Skeletal muscle satellite cell (primary cell): ENCODE measurements at regions not wholly inside any gene's neighbourhood (a gene's known extent, or its start where the extent isn't known, plus 50 kb on each side); places are given as distances from the start of the nearest gene placed in this dataset.

Experiments
- H3K27me3 ChIP-seq: 2 replicates; pipeline ENCODE4 v1.7.0; 2013; ENCODE audit warnings: low read length; ENCODE audit not compliant: control insufficient read depth, insufficient read depth
- H3K36me3 ChIP-seq: 2 replicates; pipeline ENCODE4 v1.7.0; 2013; ENCODE audit warnings: mild to moderate bottlenecking, control low read depth, low read length; ENCODE audit not compliant: insufficient read depth
- H3K4me1 ChIP-seq: 2 replicates; pipeline ENCODE4 v1.7.0; 2013; ENCODE audit warnings: low read length; ENCODE audit not compliant: control insufficient read depth, insufficient read depth
- H3K4me2 ChIP-seq: 2 replicates; pipeline ENCODE4 v1.7.0; 2013; ENCODE audit warnings: mild to moderate bottlenecking, low read length
- H3K4me3 ChIP-seq: 2 replicates; pipeline ENCODE4 v1.7.0; 2013; ENCODE audit warnings: low read length
- H3K9ac ChIP-seq: 2 replicates; pipeline ENCODE4 v1.7.0; 2013; ENCODE audit warnings: mild to moderate bottlenecking, low read depth, low read length, moderate library complexity
- H3K9me3 ChIP-seq: replicated peaks from 2 replicates; pipeline ENCODE4 v1.7.0; 2013; ENCODE audit warnings: mild to moderate bottlenecking, control low read depth, low read length

DNA sequence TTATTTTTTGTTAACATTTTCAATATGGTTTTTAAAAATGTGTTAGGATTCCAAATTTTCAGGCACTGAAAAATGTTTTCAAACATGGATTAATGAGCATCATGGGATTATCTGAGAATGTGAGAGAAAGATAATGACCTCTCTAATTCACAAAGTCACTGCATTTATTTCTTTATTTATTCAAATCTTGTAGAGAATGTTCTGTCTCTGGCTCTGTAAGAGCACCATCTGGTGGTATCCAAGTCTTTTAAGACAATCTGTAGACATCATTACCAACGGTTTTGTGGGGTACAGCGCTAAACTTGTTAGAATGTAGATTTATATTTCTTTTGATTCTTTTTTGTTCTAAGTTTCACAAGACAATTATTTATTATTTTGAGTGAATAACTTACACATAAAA is 956.0 kb upstream of the NOVA1 start:
- Histone ChIP-seq H3K4me2 (no peak overlapping the region), H3K9me3 (no peaks in the 10 kb centered on the region), H3K4me3 (no peak overlapping the region), H3K36me3 (no peaks in the 10 kb centered on the region), H3K4me1 (no peaks in the 10 kb centered on the region), H3K27me3 (no peaks in the 10 kb centered on the region), H3K9ac (no peak overlapping the region)

- H3K9me3 ChIP-seq, result no peaks in the 10 kb centered on the region
- H3K4me3 ChIP-seq, result no peak overlapping the region
- no peaks in the 10 kb centered on the region for H3K27me3 ChIP-seq
- no peaks in the 10 kb centered on the region for H3K36me3 ChIP-seq
- H3K4me1 ChIP-seq, result no peaks in the 10 kb centered on the region
- no peak overlapping the region for H3K4me2 ChIP-seq
- no peak overlapping the region for H3K9ac ChIP-seq
Measured at GRCh38 chr14:27557445-27557844, 959.6 kb upstream of the NOVA1 start.

- Histone ChIP-seq H3K4me1 (no peaks in the 10 kb centered on the region), H3K27me3 (no peaks in the 10 kb centered on the region), H3K9me3 (no peaks in the 10 kb centered on the region), H3K9ac (no peak overlapping the region), H3K4me3 (no peak overlapping the region), H3K4me2 (no peak overlapping the region), H3K36me3 (no peaks in the 10 kb centered on the region)
Measured at GRCh38 chr14:27559848-27560247, 962.0 kb upstream of the NOVA1 start.

DNA sequence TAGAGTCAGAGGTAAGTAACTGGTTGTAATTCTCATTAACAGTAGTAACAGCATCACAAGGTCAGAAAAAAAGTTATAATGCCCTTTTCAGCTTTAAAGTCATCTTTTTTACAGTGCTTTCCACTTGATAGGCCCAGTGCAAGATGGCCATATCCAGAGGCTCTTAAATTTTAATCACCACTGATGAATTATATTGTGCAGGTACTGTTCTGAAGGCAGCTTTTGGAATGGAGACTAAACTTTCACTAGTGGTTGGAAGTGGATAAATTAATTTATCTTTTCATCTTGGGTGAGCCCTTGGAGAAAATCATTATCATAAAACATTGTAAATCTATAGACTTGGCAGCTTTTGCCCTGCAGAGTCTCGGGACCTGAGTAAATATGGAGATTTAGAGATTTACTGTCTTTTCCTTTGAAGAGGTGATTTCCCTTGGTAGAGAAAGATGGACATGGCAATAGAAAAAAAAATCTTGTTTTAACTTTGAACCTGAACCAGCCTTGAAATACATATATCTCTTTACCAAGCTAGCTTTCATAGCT is 969.1 kb upstream of the NOVA1 start:
- Histone ChIP-seq H3K4me3 (no peak overlapping the region), H3K36me3 (no peaks in the 10 kb centered on the region), H3K9me3 (peaks cover 4% of the 10 kb centered on the region), H3K9ac (no peak overlapping the region), H3K27me3 (no peaks in the 10 kb centered on the region), H3K4me1 (no peaks in the 10 kb centered on the region), H3K4me2 (no peak overlapping the region)

GRCh38 chr14:27573018-27573417 is 975.2 kb upstream of the NOVA1 start:
- H3K4me1 ChIP-seq, result no peaks in the 10 kb centered on the region
- H3K4me2 ChIP-seq, result no peak overlapping the region
- H3K9me3 ChIP-seq, result peaks cover 12% of the 10 kb centered on the region
- H3K4me3 ChIP-seq, result no peak overlapping the region
- no peaks in the 10 kb centered on the region for H3K36me3 ChIP-seq
- no peaks in the 10 kb centered on the region for H3K27me3 ChIP-seq
- H3K9ac ChIP-seq, result no peak overlapping the region

DNA sequence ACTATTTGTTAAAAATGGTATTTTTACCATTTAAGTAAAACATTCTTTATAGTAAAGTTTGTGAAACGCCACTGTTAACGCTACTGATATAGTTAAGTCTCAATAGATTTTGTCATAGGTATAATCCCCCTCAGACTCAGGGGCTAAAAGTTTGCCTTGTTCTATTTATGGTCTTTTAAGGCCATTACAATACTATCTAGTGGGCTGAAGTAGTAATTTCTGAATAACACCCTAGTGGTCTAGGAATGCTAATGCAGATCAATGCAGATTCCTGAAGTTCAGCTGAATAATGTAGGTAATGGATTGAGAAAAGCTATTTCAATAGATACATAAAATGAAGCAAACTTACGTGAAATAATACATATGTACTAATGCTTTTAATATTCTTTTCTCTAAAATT is 989.3 kb upstream of the NOVA1 start:
- Histone ChIP-seq H3K4me1 (no peaks in the 10 kb centered on the region), H3K27me3 (no peaks in the 10 kb centered on the region), H3K36me3 (no peaks in the 10 kb centered on the region), H3K9me3 (peaks cover 4% of the 10 kb centered on the region), H3K4me3 (no peak overlapping the region), H3K4me2 (no peak overlapping the region), H3K9ac (no peak overlapping the region)

- H3K4me3 ChIP-seq, result no peak overlapping the region
- no peak overlapping the region for H3K9ac ChIP-seq
- H3K4me1 ChIP-seq, result no peaks in the 10 kb centered on the region
- no peaks in the 10 kb centered on the region for H3K27me3 ChIP-seq
- no peaks in the 10 kb centered on the region for H3K36me3 ChIP-seq
- H3K4me2 ChIP-seq, result no peak overlapping the region
- H3K9me3 ChIP-seq, result no peaks in the 10 kb centered on the region
Measured at GRCh38 chr14:27605282-27605681, 1007.4 kb upstream of the NOVA1 start.

DNA sequence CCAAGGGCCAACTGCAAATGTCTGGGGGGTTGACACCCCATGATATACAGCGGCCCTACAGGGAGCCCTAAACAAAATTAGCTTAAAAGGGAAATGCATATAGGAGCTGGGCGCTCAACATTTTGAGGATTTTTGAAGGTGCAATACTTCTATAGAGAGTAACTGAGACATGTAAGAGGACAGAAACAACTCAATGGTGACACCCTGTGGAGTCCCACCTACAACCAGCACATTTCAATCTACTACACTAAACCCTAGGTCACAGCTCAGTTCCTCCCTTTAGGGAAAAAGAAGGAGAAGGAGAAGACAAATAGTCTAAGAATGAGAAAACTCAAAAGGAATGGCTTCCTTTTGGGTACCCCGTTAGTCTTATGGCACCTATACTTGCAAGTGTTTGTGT is 1010.5 kb upstream of the NOVA1 start:
- Histone ChIP-seq H3K4me1 (no peaks in the 10 kb centered on the region), H3K9me3 (no peaks in the 10 kb centered on the region), H3K36me3 (no peaks in the 10 kb centered on the region), H3K9ac (no peak overlapping the region), H3K4me2 (no peak overlapping the region), H3K4me3 (no peak overlapping the region), H3K27me3 (no peaks in the 10 kb centered on the region)

GRCh38 chr14:27612121-27612520 is 1014.3 kb upstream of the NOVA1 start:
- no peaks in the 10 kb centered on the region for H3K36me3 ChIP-seq
- H3K9ac ChIP-seq, result no peak overlapping the region
- H3K27me3 ChIP-seq, result no peaks in the 10 kb centered on the region
- no peak overlapping the region for H3K4me2 ChIP-seq
- no peaks in the 10 kb centered on the region for H3K4me1 ChIP-seq
- H3K9me3 ChIP-seq, result no peaks in the 10 kb centered on the region
- H3K4me3 ChIP-seq, result no peak overlapping the region

DNA sequence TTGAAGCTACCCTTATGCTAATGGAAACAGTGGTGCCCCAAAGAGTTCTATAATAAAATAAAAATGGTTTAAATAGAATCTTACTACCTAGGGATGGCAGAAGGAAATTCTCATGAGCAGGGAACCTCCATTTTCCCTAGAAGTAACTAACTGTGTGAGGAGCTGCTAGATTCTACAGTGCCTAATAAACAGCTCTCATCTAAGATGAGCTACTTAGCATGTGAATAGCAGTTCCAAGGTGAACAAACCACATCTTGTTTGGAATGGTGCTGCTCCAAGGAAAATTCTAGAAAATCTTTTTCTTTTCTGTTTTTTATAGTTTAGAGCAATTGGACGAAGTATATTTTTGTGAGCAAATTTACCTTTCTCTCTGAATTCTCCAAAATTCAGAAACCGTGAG is 1015.3 kb upstream of the NOVA1 start:
- no peaks in the 10 kb centered on the region for H3K27me3 ChIP-seq
- H3K4me2 ChIP-seq, result no peak overlapping the region
- no peaks in the 10 kb centered on the region for H3K36me3 ChIP-seq
- H3K4me1 ChIP-seq, result no peaks in the 10 kb centered on the region
- H3K4me3 ChIP-seq, result no peak overlapping the region
- H3K9ac ChIP-seq, result no peak overlapping the region
- H3K9me3 ChIP-seq, result peaks cover 5% of the 10 kb centered on the region

DNA sequence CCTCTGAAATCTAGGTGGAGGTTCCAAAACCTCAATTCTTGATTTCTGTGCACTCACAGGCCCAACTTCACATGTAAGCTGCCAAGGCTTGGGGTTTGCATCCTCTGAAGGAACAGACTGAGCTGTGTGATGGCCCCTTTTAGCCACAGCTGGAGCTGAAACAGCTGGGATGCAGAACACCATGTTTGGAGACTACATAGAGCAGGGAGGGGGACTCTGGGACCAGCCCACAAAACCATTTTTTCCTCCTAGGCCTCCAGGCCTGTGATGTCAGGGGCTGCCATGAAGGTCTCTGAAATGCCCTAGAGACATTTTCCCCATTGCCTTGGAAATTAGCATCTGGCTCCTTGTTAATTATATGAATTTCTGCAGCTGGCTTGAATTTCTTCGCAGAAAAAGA is 1025.9 kb upstream of the NOVA1 start:
- Histone ChIP-seq H3K4me2 (no peak overlapping the region), H3K4me3 (no peak overlapping the region), H3K36me3 (no peaks in the 10 kb centered on the region), H3K4me1 (no peaks in the 10 kb centered on the region), H3K9ac (no peak overlapping the region), H3K27me3 (no peaks in the 10 kb centered on the region), H3K9me3 (no peaks in the 10 kb centered on the region)

GRCh38 chr14:27634056-27634970 is 1036.5 kb upstream of the NOVA1 start:
- no peaks in the 10 kb centered on the region for H3K4me1 ChIP-seq

More at GRCh38 chr14:27634056-27634970, 1036.5 kb upstream of the NOVA1 start:
- Histone ChIP-seq H3K9ac (no peak overlapping the region), H3K4me2 (no peak overlapping the region), H3K36me3 (no peaks in the 10 kb centered on the region), H3K4me3 (no peak overlapping the region), H3K27me3 (no peaks in the 10 kb centered on the region), H3K9me3 (peaks cover 3% of the 10 kb centered on the region)
